GM18526 (cell line): ENCODE measurements at regions not wholly inside any gene's neighbourhood (a gene's known extent, or its start where the extent isn't known, plus 50 kb on each side); places are given as distances from the start of the nearest gene placed in this dataset.

Experiments
- POLR2A ChIP-seq: IDR thresholded peaks from 3 replicates; pipeline ENCODE4 v1.6.1; 2011; ENCODE audit not compliant: insufficient read length; ENCODE audit errors: extremely low read depth

GRCh38 chr1:101431956-101432510 is 195.2 kb downstream of the S1PR1 start:
- no peak for TF ChIP-seq POLR2A

DNA sequence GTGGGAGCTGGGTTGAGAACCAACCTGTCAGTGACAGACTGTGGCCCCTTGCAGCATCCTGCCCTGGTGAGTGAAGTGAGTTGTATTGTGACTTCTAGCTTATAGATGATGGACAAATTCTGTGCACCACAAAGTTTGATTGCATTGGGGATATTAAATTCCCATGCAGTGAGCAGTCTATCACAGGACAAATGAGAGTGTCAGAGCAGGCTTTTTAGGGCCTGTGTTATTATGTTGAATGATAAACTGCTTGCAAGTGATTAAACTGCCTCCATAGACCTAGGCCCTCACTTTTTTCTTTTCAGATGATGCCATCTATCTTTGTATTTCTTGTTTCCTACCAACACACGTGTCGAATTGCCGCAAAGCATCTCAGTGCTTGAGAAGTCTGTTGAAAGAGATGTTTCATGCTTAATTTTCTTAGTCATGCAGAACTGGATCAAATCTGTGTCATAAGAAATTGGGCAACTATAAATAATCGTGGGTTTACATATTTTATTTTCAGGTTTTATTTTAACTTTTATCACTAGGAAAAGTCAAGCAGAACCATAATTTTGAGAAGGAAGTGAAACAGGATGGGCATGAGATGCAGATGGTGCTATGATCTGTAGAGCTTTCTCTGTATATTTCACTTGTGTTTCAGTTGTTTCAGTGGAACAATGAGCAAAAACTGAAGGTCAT is 199.2 kb downstream of the S1PR1 start:
- TF ChIP-seq POLR2A: no peak

DNA sequence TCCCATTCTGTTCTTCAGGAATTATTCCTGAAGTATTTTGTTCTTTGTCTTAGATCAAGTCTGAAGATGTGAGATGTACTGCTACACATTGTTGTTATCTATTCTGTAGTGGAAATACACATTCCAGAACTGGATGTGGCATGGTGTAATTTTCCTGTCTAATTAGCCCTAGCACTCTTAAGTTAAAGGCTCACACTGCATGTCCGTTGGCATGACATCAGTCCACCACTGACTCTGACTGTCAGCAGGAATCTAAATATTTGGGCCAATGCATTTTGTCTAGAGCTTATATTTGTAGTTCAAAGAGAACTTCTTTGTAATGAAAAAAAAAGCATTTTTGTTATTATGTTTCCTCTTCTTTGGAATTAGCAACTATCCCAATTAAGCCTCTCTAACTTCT is 201.0 kb downstream of the S1PR1 start:
- no peak for TF ChIP-seq POLR2A

DNA sequence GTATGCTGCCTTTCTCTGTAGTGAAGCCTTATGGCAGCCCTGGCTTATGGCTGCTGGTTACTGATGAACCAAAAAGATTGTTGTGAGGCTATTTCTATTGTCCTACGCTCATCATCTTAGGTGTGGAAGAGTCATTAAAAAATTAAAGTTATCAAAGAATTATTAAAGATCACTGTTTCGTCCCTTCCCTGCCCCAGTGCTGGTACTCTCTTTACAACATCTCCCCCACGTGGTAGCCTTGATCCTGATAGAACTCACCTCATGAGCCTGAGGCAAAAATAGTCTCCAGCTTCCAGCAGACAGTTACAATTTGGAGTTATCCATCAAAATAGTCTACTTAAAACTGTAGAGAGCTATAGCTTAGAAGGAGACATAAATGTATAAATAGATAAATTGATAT is 201.5 kb downstream of the S1PR1 start:
- TF ChIP-seq POLR2A: no peak

GRCh38 chr1:101440485-101440884 is 203.7 kb downstream of the S1PR1 start:
- TF ChIP-seq POLR2A: no peak

DNA sequence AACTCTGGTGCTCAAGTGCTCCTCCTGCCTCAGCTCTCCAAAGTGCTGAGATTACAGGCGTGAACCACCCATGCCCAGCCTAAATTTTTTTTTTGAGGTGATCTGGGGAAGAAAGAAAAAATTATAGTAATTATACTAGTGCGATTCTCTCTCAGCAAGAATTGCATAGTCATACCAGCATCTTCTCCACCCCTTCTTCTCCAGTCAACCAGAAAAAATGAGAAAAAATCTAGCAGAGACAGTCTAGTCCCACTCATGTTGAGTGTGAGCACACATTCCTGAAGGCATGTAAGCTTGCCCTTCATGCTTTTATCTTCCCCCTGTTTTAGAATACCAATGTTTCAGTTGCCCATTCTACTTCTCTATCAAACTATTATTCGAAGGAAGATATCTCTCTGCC is 207.6 kb downstream of the S1PR1 start:
- no peak for TF ChIP-seq POLR2A

GRCh38 chr1:101444873-101445618 is 208.2 kb downstream of the S1PR1 start:
- no peak for TF ChIP-seq POLR2A

GRCh38 chr1:101448018-101448417 is 211.2 kb downstream of the S1PR1 start:
- TF ChIP-seq POLR2A: no peak

DNA sequence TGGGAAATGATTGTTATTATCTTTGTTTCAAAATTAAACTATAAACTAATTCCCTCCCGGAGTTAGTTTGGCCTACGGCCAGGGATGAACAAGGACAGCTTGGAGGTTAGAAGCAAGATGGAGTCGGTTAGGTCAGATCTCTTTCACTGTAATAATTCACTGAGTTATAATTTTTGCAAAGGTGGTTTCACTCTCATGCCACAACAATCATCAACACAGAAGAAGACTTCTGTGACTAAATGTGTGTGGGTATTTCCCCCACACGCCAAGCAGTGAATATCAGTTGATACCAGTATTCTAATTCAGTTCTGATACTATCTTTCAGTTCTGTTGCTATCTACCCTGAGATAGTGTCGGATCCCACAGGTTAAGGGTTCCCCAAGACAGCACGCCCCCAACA is 215.1 kb downstream of the S1PR1 start:
- TF ChIP-seq POLR2A: no peak

DNA sequence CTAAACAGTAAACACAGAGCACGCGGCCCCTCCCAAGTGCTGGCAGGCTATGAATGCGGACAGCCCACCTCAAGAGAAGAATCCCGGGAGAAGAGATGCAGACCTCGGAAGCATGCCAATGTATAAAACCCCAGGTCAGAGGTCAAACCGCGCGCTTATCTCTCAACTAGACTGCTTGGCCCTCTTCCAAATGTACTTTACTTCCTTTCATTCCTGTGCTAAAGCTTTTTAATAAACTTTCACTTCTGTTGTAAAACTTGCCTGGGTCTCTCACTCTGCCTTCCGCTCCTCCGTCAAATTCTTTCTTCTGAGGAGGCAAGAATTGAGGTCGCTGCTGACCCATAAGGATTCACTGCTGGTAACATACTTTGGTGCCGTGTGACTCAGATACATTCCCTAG is 216.0 kb downstream of the S1PR1 start:
- no peak for TF ChIP-seq POLR2A

GRCh38 chr1:101453844-101454243 is 217.0 kb downstream of the S1PR1 start:
- TF ChIP-seq POLR2A: no peak

GRCh38 chr1:101455166-101455565 is 218.3 kb downstream of the S1PR1 start:
- no peak for TF ChIP-seq POLR2A

DNA sequence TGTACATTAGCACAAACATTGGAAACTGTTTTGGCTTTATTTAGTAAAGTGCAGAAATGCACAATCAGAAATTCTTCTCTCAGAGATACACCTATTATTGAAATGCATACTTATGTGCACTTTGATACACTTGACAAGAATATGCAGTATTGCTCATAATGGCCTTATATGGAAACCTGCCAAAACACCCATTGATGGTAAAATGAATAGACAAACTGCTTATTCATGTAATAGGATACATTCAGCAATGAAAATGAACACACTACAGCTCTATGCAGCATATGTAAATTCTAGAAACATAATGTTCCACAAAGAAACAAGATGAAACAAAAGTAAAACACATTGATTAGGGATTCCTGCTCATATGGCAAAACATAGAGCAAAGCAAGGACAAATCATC is 223.9 kb downstream of the S1PR1 start:
- no peak for TF ChIP-seq POLR2A

DNA sequence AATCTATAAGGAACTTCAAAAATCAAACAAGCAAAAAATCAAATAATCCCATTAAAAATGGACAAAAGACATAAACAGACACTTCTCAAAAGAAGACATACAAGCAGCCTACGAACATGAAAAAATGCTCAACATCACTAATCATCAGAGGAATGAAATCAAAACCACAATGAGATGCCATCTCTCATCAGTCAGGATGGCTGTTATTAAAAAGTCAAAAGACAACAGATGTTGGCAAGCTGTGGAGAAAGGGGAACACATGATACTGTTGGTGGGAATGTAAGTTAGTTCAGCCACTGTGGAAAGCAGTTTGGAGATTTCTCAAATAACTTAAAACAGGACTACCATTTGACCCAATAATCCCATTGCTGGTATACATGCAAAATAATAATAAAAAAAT is 226.4 kb downstream of the S1PR1 start:
- TF ChIP-seq POLR2A: no peak

DNA sequence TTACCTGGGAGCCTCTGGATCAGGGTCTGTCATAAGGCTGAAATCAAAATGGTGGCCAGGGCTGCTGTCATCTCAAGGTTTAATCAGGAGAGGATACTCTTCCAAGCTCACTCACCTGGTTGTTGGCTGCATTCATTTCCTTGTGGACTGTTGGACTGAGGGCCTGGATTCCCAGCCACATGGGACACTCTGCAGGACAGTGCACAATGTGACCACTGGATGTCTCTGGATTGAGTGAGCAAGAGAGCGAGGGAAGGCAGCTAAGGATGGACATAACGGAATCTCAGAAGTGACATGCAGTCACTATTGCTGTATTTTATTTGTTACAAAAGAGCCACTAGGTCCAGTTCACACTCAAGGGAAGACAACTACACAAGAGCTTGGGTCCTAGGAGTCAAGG is 229.1 kb downstream of the S1PR1 start:
- TF ChIP-seq POLR2A: no peak

GRCh38 chr1:101474039-101474665 is 237.3 kb downstream of the S1PR1 start:
- no peak for TF ChIP-seq POLR2A

GRCh38 chr1:101476541-101476940 is 239.7 kb downstream of the S1PR1 start:
- no peak for TF ChIP-seq POLR2A

GRCh38 chr1:101479945-101480344 is 243.1 kb downstream of the S1PR1 start:
- TF ChIP-seq POLR2A: no peak
